Testis (tissue), 2 donors: ENCODE measurements at regions not wholly inside any gene's neighbourhood (a gene's known extent, or its start where the extent isn't known, plus 50 kb on each side); places are given as distances from the start of the nearest gene placed in this dataset.

ENCODE experiments used
- DNase-seq: peaks from one replicate; pipeline ENCODE4 v3.0.0-alpha.2; 2019
- H3K27ac ChIP-seq, 2 donors: fragments of 200-600 bp; sonication (generic); one replicate each; pipeline ENCODE4 v1.5.1; 2019
- H3K27me3 ChIP-seq: fragments of 200-600 bp; sonication (generic); one replicate; pipeline ENCODE4 v1.5.1; 2019
- H3K36me3 ChIP-seq: fragments of 200-600 bp; sonication (generic); one replicate; pipeline ENCODE4 v1.5.1; 2017; ENCODE audit warnings: low read depth; ENCODE audit errors: missing control alignments
- H3K4me1 ChIP-seq: fragments of 200-600 bp; sonication (generic); one replicate; pipeline ENCODE4 v1.5.1; 2019
- H3K4me3 ChIP-seq, 2 donors: fragments of 200-600 bp; sonication (generic); one replicate each; pipeline ENCODE4 v1.5.1; 2017 to 2019
- H3K9me3 ChIP-seq: fragments of 200-600 bp; sonication (generic); one replicate; pipeline ENCODE4 v1.5.1; 2017
- POLR2A ChIP-seq: fragments of 450-650 bp; IDR thresholded peaks from one replicate; pipeline ENCODE4 v1.6.1; 2017; ENCODE audit warnings: antibody characterized with exemption, mild to moderate bottlenecking, moderate library complexity
- WGBS, 2 donors: methylation state at CpG; one replicate each; pipeline ENCODE4 v1.1.5; 2018; 5-methylcytosine and 5-hydroxymethylcytosine counted together
- intact Hi-C: fragments of 100-400 bp; cut with DNase I; formaldehyde crosslinking; loops from one replicate; pipeline ENCODE4 v1.15.1; 2023; ENCODE audit warnings: low total_unique reads
- TF ChIP-seq, protein P1 (sequence below), 3 experiments: fragments of 450-650 bp in 2 of 3; fragments of 200-600 bp in 1 of 3; sonication (generic) in 1 of 3; IDR thresholded peaks; one replicate each; pipeline ENCODE4 v1.5.1; 2016 to 2019; ENCODE audit warnings: antibody characterized with exemption in 3 of 3, mild to moderate bottlenecking in 2 of 3, moderate library complexity in 1 of 3

DNA sequence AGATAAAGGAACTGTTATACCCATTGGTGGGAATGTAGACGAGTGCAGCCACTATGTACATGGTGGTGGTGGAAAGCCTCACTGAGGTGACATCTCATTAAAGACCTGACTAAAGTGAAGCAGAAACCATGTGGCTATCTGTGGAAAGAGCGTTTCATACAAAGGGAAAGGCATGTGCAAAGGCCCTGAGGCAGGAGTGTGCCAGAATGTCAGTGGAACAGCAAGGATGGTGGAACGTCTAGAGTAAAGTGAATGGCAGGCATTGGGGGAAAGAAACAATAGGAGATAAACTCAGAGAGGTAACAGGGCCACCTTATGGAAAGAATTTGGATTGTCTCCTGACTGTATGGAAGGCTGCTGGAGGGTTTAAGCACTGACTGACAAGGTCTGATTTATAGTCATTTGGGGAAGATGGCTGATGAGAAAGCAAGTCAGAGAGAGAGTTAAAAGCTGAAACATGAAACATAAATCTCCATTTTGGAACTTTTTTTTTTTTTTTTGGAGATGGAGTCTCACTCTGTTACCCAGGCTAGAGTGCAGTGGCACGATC, 245.7 kb downstream of the STK31 start:
- DNase-seq: no peak
- H3K27me3 ChIP-seq: no peaks in the 10 kb centered on the region
- H3K36me3 ChIP-seq: no peaks in the 10 kb centered on the region
- H3K4me1 ChIP-seq: no peaks in the 10 kb centered on the region
- no peak for TF ChIP-seq POLR2A
- TF ChIP-seq, protein P1, sequence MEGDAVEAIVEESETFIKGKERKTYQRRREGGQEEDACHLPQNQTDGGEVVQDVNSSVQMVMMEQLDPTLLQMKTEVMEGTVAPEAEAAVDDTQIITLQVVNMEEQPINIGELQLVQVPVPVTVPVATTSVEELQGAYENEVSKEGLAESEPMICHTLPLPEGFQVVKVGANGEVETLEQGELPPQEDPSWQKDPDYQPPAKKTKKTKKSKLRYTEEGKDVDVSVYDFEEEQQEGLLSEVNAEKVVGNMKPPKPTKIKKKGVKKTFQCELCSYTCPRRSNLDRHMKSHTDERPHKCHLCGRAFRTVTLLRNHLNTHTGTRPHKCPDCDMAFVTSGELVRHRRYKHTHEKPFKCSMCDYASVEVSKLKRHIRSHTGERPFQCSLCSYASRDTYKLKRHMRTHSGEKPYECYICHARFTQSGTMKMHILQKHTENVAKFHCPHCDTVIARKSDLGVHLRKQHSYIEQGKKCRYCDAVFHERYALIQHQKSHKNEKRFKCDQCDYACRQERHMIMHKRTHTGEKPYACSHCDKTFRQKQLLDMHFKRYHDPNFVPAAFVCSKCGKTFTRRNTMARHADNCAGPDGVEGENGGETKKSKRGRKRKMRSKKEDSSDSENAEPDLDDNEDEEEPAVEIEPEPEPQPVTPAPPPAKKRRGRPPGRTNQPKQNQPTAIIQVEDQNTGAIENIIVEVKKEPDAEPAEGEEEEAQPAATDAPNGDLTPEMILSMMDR (IDR thresholded peaks at IDR 0.05): no peak
- intact Hi-C loops: no loop called here
- H3K27ac ChIP-seq: no peak overlapping the region
- no peaks in the 10 kb centered on the region for H3K9me3 ChIP-seq
- no peak overlapping the region for H3K4me3 ChIP-seq
- 90 to 93% methylated on average over 4 of the region's 4 CpGs for WGBS, 2 donors

DNA sequence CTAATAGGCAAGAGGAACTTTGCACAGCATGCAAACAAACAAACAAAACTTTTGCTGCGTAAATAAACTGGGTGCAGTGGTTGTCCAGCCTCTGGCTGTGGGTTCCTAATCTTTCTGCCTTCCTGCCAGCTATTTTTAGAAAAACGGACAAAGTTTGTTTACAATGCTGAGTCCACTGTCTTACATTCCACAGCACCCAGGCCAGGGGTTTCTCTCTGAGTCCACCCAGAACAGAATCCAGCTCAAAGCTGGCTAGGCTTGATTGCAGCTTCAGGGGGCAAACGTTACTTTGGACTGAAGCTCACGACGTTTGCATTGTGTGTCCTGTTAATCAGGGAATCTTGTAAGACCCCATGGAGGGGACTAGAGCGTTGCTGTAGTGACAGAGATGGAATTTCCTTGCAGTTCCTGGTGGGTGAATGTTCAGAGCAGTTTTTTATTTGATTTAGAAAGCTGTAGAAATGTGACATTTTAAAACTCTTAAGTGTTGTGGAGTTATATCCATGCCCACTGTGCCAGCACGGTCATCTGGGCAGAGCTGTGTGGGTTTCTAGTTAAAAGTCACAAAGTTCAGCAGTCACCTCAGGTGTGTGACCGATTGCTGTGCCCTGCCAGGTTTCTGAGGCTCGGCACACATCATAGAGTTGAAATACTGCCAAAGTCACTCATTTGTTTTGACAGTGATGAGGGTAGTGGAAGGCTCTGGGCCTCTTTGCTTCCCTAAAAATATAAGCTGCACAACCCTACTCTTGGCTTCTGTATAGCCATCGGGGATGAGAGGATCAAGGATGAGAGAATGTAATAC, 247.0 kb downstream of the STK31 start:
- H3K4me3 ChIP-seq: no peak overlapping the region
- intact Hi-C loops: no loop called here
- no peaks in the 10 kb centered on the region for H3K9me3 ChIP-seq
- TF ChIP-seq, protein P1 (IDR thresholded peaks at IDR 0.05): no peak
- no peak for TF ChIP-seq POLR2A
- H3K36me3 ChIP-seq: no peaks in the 10 kb centered on the region
- DNase-seq: no peak
- no peaks in the 10 kb centered on the region for H3K27me3 ChIP-seq
- no peak overlapping the region for H3K27ac ChIP-seq
- H3K4me1 ChIP-seq: no peaks in the 10 kb centered on the region
- WGBS, 2 donors: 52% methylated on average over 10 of the region's 10 CpGs

DNA sequence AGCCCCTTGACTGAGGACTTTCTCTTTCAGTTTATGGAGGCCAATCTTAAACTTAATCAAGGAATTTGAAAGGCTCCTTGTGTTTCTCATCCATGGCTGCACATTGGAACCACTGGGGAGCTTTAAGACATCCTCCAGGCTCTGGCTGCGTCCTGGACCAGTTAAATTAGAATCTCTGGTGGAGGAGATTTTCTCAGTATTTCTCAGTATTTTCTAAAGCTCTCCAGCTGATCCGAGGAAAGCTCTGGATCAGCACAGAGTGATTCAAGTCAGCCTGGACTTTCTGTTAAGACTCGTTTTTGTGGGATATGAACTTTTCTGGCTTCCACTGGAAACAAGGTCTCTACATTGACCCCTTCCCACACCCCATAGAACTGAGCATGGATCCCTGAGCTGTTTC, 249.8 kb downstream of the STK31 start:
- Histone ChIP-seq H3K36me3 (no peaks in the 10 kb centered on the region), H3K4me3 (no peak overlapping the region), H3K27ac (no peak overlapping the region), H3K4me1 (no peaks in the 10 kb centered on the region), H3K27me3 (no peaks in the 10 kb centered on the region), H3K9me3 (no peaks in the 10 kb centered on the region)
- DNase-seq: no peak
- intact Hi-C loops: no loop called here
- TF ChIP-seq POLR2A: no peak
- TF ChIP-seq, protein P1 (IDR thresholded peaks at IDR 0.05): no peak
- WGBS, 2 donors: 45 to 72% methylated on average over 3 of the region's 3 CpGs

DNA sequence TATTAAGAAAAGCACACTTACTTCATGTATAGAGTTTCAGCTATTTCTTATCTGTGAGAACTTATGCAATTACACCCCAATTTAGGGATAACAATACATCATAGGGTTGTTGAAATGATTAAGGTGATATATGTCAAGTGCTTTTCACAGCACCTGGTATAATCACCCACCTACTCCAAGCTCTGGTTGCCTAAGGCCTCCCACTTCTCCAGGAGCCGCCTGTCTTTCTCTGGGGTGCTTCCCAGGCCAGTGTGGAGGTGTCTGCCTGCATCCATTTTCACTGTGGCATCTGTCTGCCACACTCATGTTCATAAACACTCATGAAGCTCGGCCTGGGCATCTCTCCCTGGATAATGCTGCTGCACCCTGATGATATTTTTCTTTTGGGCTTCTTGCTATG, 250.3 kb downstream of the STK31 start:
- 55 to 79% methylated on average over 2 of the region's 2 CpGs for WGBS, 2 donors
- intact Hi-C loops: no loop called here
- Histone ChIP-seq H3K4me1 (no peaks in the 10 kb centered on the region), H3K4me3 (no peak overlapping the region), H3K36me3 (no peaks in the 10 kb centered on the region), H3K27me3 (no peaks in the 10 kb centered on the region), H3K9me3 (no peaks in the 10 kb centered on the region), H3K27ac (no peak overlapping the region)
- DNase-seq: no peak
- TF ChIP-seq POLR2A: no peak
- TF ChIP-seq, protein P1 (IDR thresholded peaks at IDR 0.05): no peak
